GM21576 (cell line): ENCODE measurements at regions not wholly inside any gene's neighbourhood (a gene's known extent, or its start where the extent isn't known, plus 50 kb on each side); places are given as distances from the start of the nearest gene placed in this dataset.
"Not testable (repeated sequence)": the region's sequence is repeated elsewhere in the genome, so short reads cannot be mapped to it uniquely, and the experiment has no call there.

Experiments used
- ATAC-seq: cut with Tn5 transposase; IDR thresholded peaks from one replicate; pipeline ENCODE4 v1.9.1; 2021; ENCODE audit warnings: mild to moderate bottlenecking, moderate library complexity; ENCODE audit not compliant: unreplicated experiment

- ATAC-seq: no peak
Observed at GRCh38 chr15:69704229-69704628, 251.6 kb downstream of the RPLP1 start.

- no peak for ATAC-seq
Observed at GRCh38 chr15:69704700-69705099, 252.1 kb downstream of the RPLP1 start.

GRCh38 chr15:69706353-69707097 is 253.9 kb downstream of the RPLP1 start:
- ATAC-seq: no peak

DNA sequence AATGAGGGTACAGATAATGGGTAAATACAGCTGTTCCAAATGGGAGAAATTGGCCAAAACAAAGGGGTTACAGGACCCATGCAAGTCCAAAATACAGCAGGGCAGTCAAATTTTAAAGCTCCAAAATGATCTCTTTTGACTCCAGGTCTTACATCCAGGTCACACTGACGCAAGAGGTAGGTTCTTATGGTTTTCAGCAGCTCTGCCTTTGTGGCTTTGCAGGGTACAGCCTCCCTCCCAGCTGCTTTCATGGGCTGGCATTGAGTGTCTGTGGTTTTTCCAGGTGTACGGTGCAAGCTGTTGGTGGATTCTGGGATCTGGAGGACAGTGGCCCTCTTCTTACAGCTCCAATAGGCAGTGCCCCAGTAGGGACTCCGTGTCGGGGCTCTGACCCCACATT is 254.6 kb downstream of the RPLP1 start:
- not testable (repeated sequence) for ATAC-seq

- ATAC-seq: not testable (repeated sequence)
Observed at GRCh38 chr15:69708436-69709122, 256.0 kb downstream of the RPLP1 start.

- no peak for ATAC-seq
Observed at GRCh38 chr15:69712991-69713390, 260.4 kb downstream of the RPLP1 start.

DNA sequence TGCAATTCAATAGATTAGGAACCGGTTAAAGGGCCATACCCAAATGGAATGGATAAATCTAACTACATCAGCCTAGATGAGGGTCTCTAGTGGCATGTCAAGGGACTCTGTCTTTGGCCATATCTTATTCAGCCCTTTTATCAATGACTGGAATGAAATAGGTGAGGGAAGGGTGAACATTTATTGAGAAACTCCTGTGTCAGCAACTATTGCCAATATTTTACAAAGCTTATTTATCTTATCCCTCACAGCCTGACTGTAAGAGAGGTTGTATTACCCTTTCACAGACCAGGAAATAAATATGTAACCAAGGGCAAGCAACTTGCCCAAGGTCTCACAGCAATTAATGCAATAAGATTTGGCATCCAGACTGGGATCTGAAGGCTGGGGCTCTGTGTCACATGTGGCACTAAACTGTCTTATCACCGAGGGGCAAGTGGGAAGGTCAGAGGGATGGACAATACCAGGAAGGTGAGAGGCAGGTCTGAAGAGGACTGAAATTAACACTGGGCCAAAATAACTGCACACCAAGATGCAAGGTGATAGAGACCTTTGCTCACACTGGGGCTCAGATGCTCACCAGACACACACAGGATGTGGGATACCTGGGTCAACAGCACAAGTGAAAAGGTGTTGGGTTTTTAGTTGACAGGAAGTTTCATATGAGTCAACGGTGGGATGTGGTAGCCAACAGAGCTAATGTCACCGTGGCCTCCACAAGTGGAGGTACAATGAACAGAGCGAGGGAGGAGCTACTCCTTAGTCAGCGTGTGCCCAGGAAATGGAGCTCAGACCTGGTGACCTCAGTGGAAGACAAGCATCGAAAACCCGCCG is 261.3 kb downstream of the RPLP1 start:
- peak; percentile 86 for ATAC-seq

GRCh38 chr15:69715210-69715609 is 262.6 kb downstream of the RPLP1 start:
- no peak for ATAC-seq

DNA sequence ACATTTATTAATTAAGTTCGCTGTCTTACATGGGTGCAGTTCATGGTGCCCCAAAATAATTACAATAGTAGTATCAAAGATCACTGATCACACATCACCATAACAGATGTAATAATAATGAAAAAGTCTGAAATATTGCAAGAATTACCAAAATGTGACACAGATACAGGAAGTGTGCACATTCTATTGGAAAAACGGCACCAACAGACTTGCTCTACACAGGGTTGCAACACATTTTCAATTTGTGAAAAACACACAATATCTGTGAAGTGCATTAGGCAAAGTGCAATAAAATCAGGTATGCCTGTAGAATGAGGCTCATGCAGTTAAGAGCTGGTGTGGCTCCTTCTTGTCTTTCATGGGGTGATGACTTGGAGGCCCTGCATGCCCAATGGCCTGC is 265.8 kb downstream of the RPLP1 start:
- ATAC-seq: no peak

- ATAC-seq: no peak
Observed at GRCh38 chr15:69718916-69719315, 266.3 kb downstream of the RPLP1 start.

DNA sequence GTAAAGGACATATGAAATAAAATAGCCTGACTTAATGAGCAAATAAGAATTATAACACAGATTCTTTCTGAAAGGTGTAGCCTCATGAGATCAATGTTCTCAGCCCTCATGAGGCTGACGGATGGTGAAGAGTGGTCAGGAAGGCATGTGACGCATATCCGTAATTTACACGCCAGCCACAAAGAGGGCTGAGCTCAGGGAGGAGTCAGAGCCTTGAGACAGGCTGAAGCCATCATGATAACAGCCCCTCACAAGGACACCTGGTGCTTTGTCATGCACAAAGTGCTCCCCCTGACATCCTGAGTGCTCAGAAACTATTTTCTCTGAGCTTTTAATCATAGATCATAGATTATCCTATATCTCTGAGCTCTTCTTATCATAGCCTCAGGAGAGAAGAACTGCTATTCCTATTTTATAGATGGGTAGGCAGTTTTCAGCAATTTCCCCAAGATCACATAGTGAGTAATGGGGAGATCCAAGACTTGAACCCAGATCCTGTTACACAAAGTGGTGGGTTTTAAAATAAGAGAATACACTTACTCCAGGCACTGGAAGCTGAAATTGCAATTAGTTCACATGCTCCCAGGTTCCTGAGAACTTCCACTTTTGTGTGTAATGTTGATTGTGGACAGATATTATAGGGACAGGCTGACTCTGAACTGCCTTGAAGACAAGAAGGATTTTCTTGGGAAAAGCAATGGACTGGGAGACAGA is 267.1 kb downstream of the RPLP1 start:
- ATAC-seq: no peak

DNA sequence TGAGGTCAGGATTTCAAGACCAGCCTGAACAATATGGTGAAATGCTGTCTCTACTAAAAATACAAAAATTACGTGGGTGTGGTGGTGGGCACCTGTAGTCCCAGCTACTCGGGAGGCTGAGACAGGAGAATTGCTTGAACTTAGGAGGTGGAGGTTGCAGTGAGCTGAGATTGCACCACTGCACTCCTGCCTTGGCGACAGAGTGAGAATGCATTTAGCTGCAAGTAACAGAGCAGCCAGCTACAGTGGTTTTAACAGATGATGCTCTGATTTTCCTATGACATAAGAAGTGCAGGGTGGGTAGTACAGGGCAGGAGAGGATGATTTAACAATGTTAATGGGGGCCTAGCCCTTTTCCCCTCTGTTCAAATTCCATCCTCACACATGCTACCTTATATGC is 267.9 kb downstream of the RPLP1 start:
- ATAC-seq: no peak

GRCh38 chr15:69722924-69723323 is 270.3 kb downstream of the RPLP1 start:
- ATAC-seq: no peak

DNA sequence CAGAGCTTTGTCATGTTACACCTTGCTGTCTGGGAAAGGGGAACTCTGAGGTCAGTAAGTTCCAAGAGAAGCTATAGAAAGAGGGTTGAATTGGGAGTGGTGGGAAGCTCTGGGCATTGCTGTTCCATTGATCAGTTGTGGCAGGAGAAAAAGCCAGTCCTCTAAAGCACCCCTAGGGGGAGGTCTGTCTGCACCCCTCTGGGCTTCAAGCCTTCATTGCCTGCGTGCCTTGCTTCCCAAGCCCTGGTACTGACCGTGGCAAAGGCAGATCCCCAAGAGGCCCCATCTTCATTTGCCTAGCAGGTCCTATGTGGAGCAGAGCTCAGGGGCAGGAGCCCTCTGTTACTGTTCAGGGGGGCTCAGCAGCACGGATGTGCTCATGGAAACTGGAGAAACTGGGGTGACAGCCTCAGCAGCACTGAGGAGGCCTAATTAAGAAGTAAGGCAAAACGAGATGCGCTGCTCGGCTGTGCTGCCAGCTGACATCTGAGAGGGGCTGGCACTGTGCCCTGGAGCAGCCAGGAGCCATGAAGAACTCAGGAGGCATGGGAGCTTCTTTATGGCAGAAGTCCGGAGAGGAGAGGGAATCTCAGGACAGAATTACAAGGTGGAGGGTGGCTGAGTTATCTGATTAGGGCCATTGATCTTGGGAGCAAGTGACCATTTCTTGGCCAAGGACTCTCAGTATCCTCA is 270.9 kb downstream of the RPLP1 start:
- no peak for ATAC-seq

DNA sequence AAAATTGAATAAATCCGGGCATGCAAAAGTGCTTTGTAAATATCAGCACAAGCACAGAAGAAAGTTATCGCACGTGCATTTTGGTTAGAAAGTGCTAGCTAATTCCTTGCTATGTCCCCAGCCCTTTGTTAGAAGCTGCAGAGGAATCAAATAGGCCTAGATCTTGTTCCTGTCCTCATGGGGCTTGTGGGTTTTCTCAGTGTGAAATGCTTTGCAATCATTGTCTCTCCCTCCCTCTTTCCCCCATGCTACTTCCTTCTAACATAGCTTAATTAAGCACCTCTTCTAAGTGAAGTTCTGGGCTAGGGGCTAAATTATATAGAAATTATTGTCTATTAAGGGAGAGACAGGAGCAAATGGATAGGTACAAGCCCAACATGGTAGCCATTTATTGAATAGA is 271.7 kb downstream of the RPLP1 start:
- no peak for ATAC-seq

GRCh38 chr15:69725275-69725674 is 272.7 kb downstream of the RPLP1 start:
- no peak for ATAC-seq

GRCh38 chr15:69725957-69726356 is 273.3 kb downstream of the RPLP1 start:
- ATAC-seq: no peak

GRCh38 chr15:69727121-69727924 is 274.7 kb downstream of the RPLP1 start:
- no peak for ATAC-seq

GRCh38 chr15:69729167-69729748 is 276.6 kb downstream of the RPLP1 start:
- ATAC-seq: no peak
